CD4-positive, alpha-beta T cell treated with Interleukin-15 for 1 hour (primary cell): ENCODE measurements at regions not wholly inside any gene's neighbourhood (a gene's known extent, or its start where the extent isn't known, plus 50 kb on each side); places are given as distances from the start of the nearest gene placed in this dataset.
"Not testable (repeated sequence)": the region's sequence is repeated elsewhere in the genome, so short reads cannot be mapped to it uniquely, and the experiment has no call there.

Experiments used
- DNase-seq: peaks from one replicate; pipeline ENCODE4 v3.0.0-alpha.2; 2020

DNA sequence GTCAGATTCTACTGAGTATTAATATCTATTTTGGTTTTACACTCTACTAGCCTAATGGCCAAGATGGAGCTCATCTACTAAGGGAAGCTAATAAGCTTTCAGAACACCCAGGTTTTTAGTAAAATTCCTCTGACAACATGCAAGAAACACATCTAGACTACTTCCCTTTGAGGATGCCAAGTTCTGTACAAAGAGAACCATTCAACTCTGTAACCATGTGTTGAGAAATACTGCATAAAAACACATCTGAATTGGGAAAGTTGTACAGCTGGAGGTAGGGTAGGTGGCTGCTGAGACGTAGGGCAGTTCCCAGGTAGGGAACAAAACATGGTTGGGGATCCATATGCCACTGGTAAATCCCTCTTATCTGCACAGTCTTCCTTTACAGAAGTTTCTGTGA is 66.2 kb downstream of the SC5D start:
- no peak for DNase-seq

DNA sequence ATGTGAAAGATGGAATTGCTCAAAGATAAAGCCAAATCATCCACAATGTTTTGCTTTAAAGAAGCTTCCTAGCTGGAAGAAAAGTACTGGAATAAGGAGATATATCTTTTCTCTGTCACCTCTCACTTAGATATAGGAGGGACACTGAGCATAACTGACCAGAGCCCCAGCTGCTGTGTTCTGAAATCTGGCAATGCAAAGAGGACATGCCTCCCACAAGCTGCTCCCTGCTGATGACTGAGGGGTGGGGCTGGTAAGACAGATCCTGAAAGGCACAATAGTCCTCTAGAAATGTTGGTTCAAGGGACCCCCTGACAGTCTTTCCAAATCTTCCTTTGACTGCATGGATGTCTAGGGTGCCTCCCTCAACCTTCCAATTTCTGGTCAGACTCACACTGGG is 67.0 kb downstream of the SC5D start:
- no peak for DNase-seq

DNA sequence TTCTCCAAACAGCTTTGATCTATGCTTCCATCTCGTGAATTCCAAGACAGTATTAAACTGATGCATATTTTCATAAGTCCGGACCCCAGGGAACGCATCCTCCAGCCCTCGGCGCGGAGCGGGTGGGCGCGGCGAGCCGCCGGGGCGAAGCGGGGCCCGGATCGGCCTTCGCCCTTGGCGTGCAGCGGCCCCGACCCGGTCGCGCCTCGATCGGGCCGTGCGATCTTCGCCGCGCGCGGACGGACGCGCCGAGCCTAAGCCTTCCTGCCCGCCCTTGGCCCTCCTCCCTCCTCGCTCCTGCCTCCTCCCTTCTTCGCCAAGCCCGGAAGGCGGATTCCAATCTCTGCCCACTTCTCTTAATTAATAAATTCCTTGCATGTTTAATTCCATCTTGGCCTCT is 70.4 kb downstream of the SC5D start:
- not testable (repeated sequence) for DNase-seq

DNA sequence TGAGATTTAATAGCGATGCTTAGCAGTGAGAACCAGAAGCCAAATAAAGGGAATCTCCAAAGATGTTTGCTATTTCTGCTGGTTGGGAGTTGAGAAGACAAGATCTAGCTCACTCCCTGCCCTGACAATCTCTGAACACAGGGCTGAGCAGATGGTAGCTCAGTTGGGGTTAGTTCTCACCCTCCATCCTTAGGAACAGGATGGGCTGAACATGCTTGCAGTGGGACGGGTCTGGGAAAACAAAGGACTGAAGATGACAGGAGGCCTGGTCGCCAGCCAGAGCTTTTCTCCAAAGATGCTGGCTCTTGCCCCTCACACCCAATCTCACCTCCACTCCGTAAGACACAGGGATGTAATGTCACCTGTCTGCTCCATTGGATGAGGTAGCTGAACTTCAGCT is 72.7 kb downstream of the SC5D start:
- DNase-seq: no peak

DNA sequence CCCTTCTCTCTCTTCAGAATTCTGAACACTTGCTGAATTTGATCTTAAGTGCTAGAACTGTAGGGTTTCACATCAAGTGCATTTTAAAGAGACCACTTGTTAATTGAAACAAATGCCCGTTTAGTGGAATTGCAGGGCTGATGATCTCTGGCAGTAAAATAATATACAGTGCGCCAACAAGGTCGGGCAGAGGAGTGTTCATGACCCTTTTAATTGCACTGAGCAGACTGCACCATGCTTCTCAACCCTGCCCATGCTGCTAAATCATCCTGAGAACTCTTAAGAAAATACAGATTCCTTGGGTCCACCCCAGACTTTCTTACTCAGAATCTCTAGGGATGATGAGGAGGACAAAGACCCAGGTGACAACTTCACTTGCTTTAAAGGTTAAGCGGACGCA is 73.5 kb downstream of the SC5D start:
- DNase-seq: no peak

DNA sequence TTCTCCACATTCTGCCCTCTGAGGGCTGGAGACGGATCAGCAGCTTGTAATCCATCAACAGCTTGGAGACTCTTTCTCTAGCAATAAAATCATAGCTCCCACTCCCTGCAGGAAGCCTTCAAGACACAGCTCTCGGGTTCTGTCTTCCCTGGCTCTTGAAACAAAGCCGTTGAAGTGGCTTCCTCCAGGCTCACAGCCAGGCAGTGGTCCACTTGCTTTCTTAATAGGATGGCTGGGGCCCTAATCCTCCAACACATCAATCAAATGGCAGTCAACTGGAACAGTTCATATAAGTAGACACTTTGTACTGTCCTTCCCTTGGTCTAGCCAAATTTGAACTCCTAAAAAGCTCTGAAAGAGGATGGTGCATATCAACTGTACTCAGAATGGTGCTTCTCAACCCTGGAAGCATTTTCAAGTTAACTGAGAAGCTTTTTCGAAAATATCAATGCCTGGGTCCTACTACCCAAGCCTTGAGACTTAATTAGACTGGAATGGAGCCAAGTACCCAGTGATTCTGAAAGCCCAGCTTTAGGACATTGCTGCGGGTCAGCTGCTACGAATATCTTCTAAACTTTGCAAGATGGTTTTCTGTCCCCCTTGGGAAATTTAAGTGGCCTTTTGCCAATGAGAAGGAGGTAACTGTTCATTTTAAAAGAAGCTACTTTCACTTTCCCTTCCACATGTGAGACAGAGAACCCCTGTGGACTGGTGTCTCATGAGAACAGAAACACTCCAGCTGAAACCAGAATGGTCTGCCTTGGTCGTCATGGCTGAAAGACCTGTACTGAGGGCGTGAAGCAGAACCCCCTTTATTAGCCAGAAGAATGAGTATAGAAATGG is 74.7 kb downstream of the SC5D start:
- DNase-seq: peak; percentile 43

DNA sequence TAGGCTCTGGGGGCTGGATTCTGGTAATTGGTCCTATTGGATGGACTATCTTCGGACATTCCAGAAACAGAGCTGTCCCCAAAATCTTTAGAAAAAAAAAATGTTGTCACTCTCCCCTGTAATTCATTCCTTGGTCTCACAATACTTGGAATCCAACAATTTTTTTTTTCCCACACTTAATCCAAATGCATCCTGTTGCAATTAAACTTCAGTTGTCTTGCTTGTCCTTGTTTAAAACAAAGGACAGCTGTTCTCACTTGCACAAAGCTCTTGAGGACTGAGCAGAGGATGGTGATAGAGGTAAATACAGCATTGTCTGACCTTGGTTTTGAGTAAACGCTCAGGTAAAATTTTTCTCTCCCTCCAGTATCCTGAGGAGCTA is 75.3 kb downstream of the SC5D start:
- no peak for DNase-seq

DNA sequence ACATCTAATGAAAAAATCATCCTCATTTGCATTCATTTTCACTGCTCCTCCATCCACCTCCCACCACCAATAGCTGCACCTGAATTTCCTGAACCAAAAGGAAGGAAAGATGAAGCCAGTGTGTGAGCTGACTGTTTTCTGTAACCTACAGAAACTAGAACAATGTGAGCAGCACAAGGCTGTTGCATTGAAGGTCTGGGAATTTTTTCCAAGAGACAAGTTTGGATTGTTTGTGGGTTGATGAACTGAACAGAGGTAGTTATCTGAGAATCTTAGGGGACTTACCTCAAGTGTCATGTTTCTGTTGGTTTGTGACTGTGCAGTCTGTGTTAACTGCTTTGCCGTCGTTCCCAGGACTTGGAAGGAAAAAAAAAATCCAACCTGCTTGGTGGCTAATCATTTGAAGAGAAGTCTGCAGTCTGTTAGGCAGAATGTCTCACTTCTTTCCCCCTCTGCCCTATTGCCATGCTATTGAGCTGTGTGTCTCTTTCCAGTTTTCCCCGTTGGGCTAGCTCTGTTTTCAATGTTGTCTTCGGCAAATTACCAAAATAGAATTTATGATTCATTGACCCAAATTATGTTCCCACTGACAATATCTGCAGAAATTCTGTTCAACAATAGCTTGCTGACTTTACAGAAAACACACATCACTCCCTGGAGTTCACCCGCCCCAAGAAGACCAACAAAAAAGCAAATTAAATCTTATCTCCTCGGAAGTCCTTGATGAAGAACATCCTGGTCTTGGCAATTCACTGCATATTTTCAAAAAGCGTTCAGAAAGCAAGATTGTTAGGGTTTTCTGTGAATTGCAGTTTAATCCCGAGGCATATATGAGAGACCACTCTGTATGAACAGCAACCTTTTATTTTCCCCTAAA is 76.0 kb downstream of the SC5D start:
- DNase-seq: no peak

DNA sequence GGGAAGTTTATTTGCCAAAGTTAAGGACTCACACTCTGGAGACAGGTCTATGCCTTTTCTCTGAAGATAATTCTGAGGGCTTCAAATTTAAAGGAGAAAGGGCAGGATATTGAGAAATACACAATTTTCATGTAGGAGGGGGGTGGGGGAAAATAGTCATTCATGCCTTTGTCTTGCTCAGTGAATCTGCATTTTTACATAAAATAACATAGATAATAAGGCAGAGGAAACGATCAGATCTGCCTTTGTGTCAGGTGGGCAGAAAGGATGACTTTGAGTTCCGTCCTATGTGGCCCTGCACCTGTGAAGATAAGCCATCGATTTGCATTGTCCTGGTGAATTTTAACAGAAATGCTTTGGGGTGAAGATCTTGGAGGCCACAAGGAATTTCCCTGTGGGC is 76.8 kb downstream of the SC5D start:
- DNase-seq: no peak

DNA sequence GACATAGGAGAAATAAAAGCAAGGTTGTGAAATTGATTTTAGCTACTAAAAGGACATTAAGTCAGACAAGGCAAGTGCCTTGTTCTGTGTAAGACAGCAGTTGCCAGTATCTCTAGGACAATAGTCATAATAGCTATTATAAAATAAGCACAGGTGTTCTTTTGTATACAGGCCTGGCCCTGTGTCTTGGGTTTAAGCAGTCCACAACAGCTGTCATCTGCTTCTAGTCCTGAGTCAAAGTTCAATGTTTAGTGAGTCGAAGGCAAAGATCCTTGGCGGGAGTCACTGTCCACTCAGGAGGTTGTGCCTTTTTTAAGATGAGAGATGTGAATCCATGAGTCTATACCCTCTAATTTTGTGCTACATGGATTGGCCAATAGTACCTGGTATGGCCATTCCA is 79.5 kb downstream of the SC5D start:
- DNase-seq: no peak

DNA sequence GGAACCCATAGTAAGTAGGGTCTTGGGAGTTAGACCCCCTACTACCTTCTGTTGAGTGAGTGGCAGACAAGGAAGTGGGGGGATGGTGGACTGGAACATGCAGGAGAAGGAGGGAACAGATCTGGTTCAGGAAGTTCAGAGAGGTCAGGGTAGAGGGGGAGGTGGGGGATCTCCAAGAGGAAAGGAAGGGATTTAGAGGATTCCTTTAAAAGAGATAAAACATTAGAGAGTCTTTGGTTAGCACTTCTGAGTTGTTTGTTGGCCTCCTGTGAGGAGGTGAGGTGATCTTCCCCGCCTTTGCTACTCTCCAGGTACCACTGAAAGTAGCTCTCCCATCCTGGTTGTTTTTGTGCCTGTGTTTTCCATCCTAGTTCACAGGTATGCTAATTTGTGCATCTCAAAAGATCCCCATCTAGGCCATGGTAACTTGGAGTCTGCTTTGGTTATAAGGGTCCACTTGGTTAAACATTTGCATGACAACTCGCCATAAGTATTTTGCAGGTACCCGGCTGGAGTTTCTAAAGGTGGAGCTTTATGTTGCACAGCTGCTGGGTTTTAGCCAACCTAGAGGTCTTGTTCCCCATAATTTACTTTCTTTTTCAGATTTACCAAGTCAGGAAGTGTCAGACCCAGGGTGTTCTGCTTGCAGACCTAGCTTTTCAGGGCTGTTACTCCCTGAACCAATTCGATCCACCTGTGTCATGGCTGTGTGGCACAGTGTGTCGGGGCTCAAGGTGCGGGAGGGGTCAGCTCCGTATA is 79.3 kb upstream of the SORL1 start:
- DNase-seq: no peak

DNA sequence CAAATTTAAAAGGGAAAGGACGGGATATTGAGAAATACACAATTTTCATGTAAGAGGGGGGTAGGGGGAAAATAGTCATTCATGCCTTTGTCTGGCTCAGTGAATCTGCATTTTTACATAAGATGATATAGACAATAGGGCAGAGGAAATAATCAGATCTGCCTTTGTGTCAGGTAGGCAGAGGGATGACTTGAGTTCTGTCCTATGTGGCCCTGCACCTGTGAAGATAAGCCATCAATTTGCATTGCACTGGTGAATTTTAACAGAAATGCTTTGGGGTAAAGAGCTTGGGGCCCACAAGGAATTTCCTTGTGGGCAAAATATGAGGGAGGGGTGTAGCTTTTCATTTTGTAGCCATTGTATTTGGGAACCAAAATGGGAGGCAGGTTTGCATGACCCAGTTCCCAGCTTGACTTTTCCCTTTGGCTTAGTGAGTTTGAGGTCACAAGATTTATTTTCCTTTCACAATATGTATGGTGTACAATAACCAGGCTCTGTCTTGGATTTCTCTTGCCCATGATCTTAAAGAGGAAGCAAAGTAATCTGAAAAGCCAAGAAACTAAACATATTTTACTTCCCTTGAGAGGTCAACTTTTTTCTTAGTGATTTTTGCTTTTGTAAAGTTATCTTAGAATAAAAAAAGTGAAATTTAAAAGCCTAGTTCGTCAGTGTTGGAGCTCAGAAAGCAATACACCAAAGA is 77.7 kb upstream of the SORL1 start:
- no peak for DNase-seq

DNA sequence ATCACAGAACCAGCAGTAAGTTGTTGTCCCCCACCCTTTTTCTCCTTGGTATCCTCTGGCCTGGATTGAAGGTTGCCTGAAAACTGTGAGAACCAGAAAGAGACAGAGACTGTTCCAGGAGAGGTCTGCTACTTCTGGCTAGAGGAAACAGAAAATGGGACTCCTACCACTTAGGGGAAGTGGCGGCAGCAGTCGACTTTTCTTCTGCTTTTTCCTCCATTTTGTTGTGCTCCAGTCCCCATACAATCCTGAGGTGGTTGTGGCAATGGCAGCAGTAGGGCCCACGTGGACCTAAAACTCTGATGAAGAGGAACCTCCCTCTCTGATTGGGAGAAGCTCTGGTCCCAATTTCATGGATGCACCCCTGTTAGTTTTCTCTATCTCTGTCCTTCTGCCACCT is 76.0 kb upstream of the SORL1 start:
- DNase-seq: no peak

DNA sequence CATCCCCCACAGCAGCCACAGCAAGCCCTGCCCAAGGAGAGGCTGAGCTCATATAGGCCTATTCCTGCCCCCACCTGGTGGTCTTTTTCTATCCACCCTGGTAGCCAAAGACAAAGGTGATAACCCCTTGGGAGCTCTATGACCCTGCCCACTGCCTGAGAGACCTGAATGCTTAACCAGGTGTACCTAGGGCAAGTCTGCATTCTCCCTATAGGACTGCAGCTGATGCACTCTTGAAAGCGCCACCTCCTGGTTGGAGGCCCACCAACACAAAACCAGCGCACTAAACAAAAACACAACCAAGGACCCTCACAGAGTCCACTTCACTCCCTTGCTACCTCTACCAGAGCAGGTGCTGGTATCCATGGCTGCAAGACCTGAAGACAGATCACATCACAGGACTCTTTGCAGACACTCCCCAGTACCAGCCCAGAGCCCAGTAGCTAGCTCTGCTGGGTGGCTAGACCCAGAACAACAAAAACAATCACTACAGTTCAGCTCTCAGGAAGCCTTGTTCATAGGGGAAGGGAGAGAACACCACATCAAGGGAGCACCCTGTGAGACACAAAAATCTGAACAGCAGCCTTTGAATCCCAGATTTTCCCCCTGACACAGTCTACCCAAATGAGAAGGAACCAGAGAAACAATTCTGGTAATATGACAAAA is 72.8 kb upstream of the SORL1 start:
- DNase-seq: not testable (repeated sequence)

DNA sequence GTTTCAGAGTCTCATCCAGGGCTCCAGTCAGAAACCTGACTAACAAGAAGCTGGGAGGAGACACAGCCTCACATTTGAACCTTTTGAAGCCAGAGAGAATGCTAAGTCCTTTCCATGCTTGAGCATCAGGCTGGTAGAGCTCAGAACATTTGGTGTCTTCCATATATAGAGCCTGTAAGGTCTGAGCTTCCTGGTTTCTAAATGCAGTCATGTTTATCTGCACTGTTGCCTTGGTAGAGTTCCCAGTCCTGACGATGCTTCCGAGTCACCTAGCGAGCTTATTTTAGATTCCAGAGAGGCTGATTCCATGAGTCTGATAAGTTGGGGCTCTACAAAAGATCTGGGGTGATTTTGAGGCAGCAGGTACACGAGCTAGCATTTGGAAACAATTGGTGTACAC is 68.4 kb upstream of the SORL1 start:
- DNase-seq: no peak

DNA sequence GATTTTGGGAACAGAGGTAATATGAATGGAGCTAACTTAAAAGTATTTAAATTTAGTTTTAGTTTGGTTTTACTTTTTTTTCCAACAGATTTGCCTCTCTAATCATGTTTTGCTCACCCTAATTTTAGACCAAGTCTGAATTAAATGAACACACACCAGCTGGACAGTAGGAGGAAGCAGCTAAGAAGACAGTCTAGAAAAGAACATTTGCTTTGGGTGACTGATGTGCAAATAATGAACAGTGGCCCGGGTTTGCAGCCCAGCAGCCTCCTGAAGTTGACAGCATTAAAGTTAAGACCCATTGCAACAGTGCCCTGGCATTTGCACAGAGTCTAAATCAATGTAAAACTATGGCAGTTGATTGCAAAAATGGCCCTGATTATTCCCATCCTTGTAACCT is 66.4 kb upstream of the SORL1 start:
- DNase-seq: no peak
